HepG2 (cell line): ENCODE measurements at regions not wholly inside any gene's neighbourhood (a gene's known extent, or its start where the extent isn't known, plus 50 kb on each side); places are given as distances from the start of the nearest gene placed in this dataset.

ENCODE experiments used
- ATAC-seq: fragments of 200-7000 bp; cut with Tn5 transposase; 3 replicates; pipeline ENCODE4 v1.9.1; 2020; ENCODE audit warnings: mild to moderate bottlenecking, moderate library complexity
- BruUV-seq: library from RNA; stranded (reverse); fragments of 400-500 nt; replicated peaks from 2 replicates; lab custom pipeline; 2021; lab: Mats Ljungman, UMichigan
- CTCF ChIA-PET: fragments of 300-600 bp; formaldehyde crosslinking; extraction: SDS; loops from one replicate; lab custom pipeline; 2021; ENCODE audit warnings: low total read pairs, inconsistent platforms, low intra/inter-chr PET ratio; lab: Yijun Ruan, JAX
- POLR2A ChIA-PET: fragments of 350-600 bp; sonication (Branson Sonifier 250); formaldehyde crosslinking; loops from one replicate; lab custom pipeline; 2020; ENCODE audit warnings: antibody characterized with exemption, inconsistent platforms; lab: Yijun Ruan, JAX
- DNase-seq: peaks from one replicate; pipeline ENCODE4 v3.0.0-alpha.2; 2015; ENCODE audit warnings: low spot score
- FAIRE-seq: peaks from 3 replicates; lab custom pipeline; 2011; peaks lifted over from hg19 to GRCh38; lab: Jason Lieb, UNC
- H2AFZ ChIP-seq: one replicate; pipeline ENCODE4 v1.6.1; 2011; ENCODE audit warnings: low read length, inconsistent platforms
- H3K27ac ChIP-seq: fragments of 300-600 bp; 3 replicates; pipeline ENCODE4 v1.8.0; 2011; ENCODE audit warnings: mixed run types, mild to moderate bottlenecking, mixed read lengths, low read length, inconsistent platforms; ENCODE audit not compliant: insufficient read depth; ENCODE audit errors: extremely low read length
- H3K27me3 ChIP-seq, 2 experiments: fragments of 200-600 bp in 1 of 2; 2 replicates in 1 of 2; 3 replicates in 1 of 2; pipeline versions ENCODE4 v1.6.0 to v1.8.0; 2011; ENCODE audit warnings: low read length in 2 of 2, mild to moderate bottlenecking in 2 of 2, moderate library complexity in 2 of 2, inconsistent platforms in 1 of 2; ENCODE audit not compliant: insufficient read depth in 2 of 2, control insufficient read depth in 1 of 2
- H3K36me3 ChIP-seq, 2 experiments: fragments of 200-600 bp in 1 of 2; replicated peaks in 1 of 2; 2 replicates in 1 of 2; 3 replicates in 1 of 2; pipeline versions ENCODE4 v1.5.1 to v1.8.0; 2011; ENCODE audit warnings: low read length in 2 of 2, inconsistent platforms in 1 of 2; ENCODE audit not compliant: insufficient read depth in 2 of 2, control insufficient read depth in 1 of 2
- H3K4me1 ChIP-seq: 2 replicates; pipeline ENCODE4 v1.5.1; 2012; ENCODE audit warnings: low read length, inconsistent platforms; ENCODE audit not compliant: insufficient read depth
- H3K4me2 ChIP-seq: 2 replicates; pipeline ENCODE4 v1.6.0; 2011; ENCODE audit warnings: low read depth, low read length, inconsistent platforms
- H3K4me3 ChIP-seq, 3 experiments: fragments of 200-600 bp in 1 of 3; sonication (generic), shearing (Covaris generic) in 1 of 3; replicated peaks in 1 of 3; 2 replicates each; pipeline ENCODE4 v1.5.1; 2011 to 2016; ENCODE audit warnings: low read length in 3 of 3, inconsistent platforms in 2 of 3, low read depth in 2 of 3, mild to moderate bottlenecking in 2 of 3, control low read depth in 1 of 3, mixed read lengths in 1 of 3; ENCODE audit not compliant: insufficient read depth in 1 of 3
- H3K79me2 ChIP-seq: one replicate; pipeline ENCODE4 v1.6.1; 2011; ENCODE audit warnings: low read length, inconsistent platforms; ENCODE audit not compliant: insufficient read depth
- H3K9ac ChIP-seq: 2 replicates; pipeline ENCODE4 v1.6.0; 2011; ENCODE audit warnings: mild to moderate bottlenecking, low read depth, low read length, inconsistent platforms; ENCODE audit not compliant: insufficient read depth
- H3K9me3 ChIP-seq: 2 replicates; pipeline ENCODE4 v1.5.1; 2012; ENCODE audit warnings: mild to moderate bottlenecking, low read length
- H4K20me1 ChIP-seq: 2 replicates; pipeline ENCODE4 v1.6.0; 2011; ENCODE audit warnings: inconsistent platforms, mild to moderate bottlenecking, low read length, moderate library complexity; ENCODE audit not compliant: insufficient read depth
- CHD2 ChIP-seq: IDR thresholded peaks from 2 replicates; pipeline ENCODE4 v1.6.1; 2011; ENCODE audit warnings: low read depth, low read length, improper control_type of control experiment
- FOXK2 ChIP-seq: fragments of 450-650 bp; IDR thresholded peaks from 2 replicates; pipeline ENCODE4 v1.6.1; 2016
- HDAC1 ChIP-seq: sonication (generic); formaldehyde crosslinking; IDR thresholded peaks from 2 replicates; pipeline ENCODE4 v1.5.1; 2020; ENCODE audit warnings: mild to moderate bottlenecking, missing genetic modification reagents
- MAX ChIP-seq: IDR thresholded peaks from 2 replicates; pipeline ENCODE4 v1.6.1; 2012; ENCODE audit warnings: inconsistent platforms
- NFYB ChIP-seq: sonication (generic); formaldehyde crosslinking; IDR thresholded peaks from 2 replicates; pipeline ENCODE4 v1.4.0; 2020; ENCODE audit warnings: missing genetic modification reagents
- RFX3 ChIP-seq: IDR thresholded peaks from 2 replicates; pipeline ENCODE4 v1.6.1; 2016; ENCODE audit warnings: missing biosample characterization, missing genetic modification reagents
- USF2 ChIP-seq, 2 experiments: sonication (generic) in 1 of 2; formaldehyde crosslinking in 1 of 2; IDR thresholded peaks; 2 replicates each; pipeline versions ENCODE4 v1.5.1 to v1.6.1; 2011 to 2020; ENCODE audit warnings: borderline replicate concordance in 1 of 2, low read depth in 1 of 2, low read length in 1 of 2, mild to moderate bottlenecking in 1 of 2, missing genetic modification reagents in 1 of 2, moderate library complexity in 1 of 2
- ZFP82 ChIP-seq: sonication (generic); formaldehyde crosslinking; IDR thresholded peaks from 2 replicates; pipeline ENCODE4 v1.5.1; 2020; ENCODE audit warnings: mild to moderate bottlenecking, missing genetic modification reagents, borderline replicate concordance
- ZNF18 ChIP-seq: sonication (generic); formaldehyde crosslinking; IDR thresholded peaks from 2 replicates; pipeline ENCODE4 v1.8.0; 2022; ENCODE audit warnings: mild to moderate bottlenecking, missing genetic modification reagents; ENCODE audit not compliant: insufficient replicate concordance
- ZNF644 ChIP-seq: IDR thresholded peaks from 2 replicates; pipeline ENCODE4 v1.6.1; 2016; ENCODE audit warnings: low read depth
- WGBS: methylation state at CpG from one replicate; pipeline ENCODE4 v1.1.6; 2017; ENCODE audit warnings: low lambda C conversion rate; 5-methylcytosine and 5-hydroxymethylcytosine counted together
- in situ Hi-C: cut with HindIII; loops from 2 replicates; pipeline ENCODE4 v1.10.0; 2017; ENCODE audit warnings: low pct_unique_long_range_greater_than_20kb; ENCODE audit not compliant: extremely low pct_ligation_motif_present
- intact Hi-C: fragments of 100-400 bp; cut with micrococcal nuclease; formaldehyde crosslinking; loops from one replicate; pipeline ENCODE4 v1.10.0; 2022; ENCODE audit not compliant: unreplicated experiment

GRCh38 chr21:33989440-33989839, 73.8 kb upstream of the ATP5PO start:
- Histone ChIP-seq H3K79me2 (no peaks in the 10 kb centered on the region), H3K4me1 (peaks cover 36% of the 10 kb centered on the region), H3K36me3 (no peaks in the 10 kb centered on the region), H3K4me3 (no peak overlapping the region), H3K27me3 (peaks cover 2 to 34% of the 10 kb centered on the region in 2 experiments; a peak in 4 of 5 replicates), H3K9me3 (peaks cover 9% of the 10 kb centered on the region; the same call in 1 of the 2 replicates)
- intact Hi-C loops: no loop called here
- BruUV-seq: no TSS peak
- CTCF ChIA-PET: no interaction called here
- TF ChIP-seq ZNF18 (no peak), RFX3 (CRISPR knock-in tag) (no peak), HDAC1 (no peak)
- TF ChIP-seq, all 625 proteins: peak for 0
- Histone ChIP-seq H3K9ac (no peak overlapping the region), H3K27ac (no peak overlapping the region), H3K4me2 (no peak overlapping the region), H2AFZ (no peak overlapping the region), H4K20me1 (no peaks in the 10 kb centered on the region)
- ATAC-seq: no peak
- no peak for FAIRE-seq
- no peak for DNase-seq
- in situ Hi-C loops: no loop called here
- POLR2A ChIA-PET: no interaction called here
- WGBS: 4% methylated on average over 2 of the region's 2 CpGs

GRCh38 chr21:33988237-33989017, 72.8 kb upstream of the ATP5PO start:
- Histone ChIP-seq H3K9me3 (peaks cover 9% of the 10 kb centered on the region; the same call in 1 of the 2 replicates), H2AFZ (no peak overlapping the region), H3K4me3 (peak overlapping the region in 1 of 3 experiments; percentile 36; a peak in 1 of 6 replicates), H3K9ac (peak overlapping the region; percentile 32; the same call in 1 of the 2 replicates), H3K27ac (no peak overlapping the region), H3K4me2 (peak overlapping the region; percentile 65), H4K20me1 (no peaks in the 10 kb centered on the region), H3K4me1 (peaks cover 38% of the 10 kb centered on the region), H3K27me3 (peaks cover 2 to 36% of the 10 kb centered on the region in 2 experiments; a peak in 4 of 5 replicates), H3K36me3 (no peaks in the 10 kb centered on the region), H3K79me2 (no peaks in the 10 kb centered on the region)
- DNase-seq (no peak), ATAC-seq (peak; percentile 23; the same call in 2 of the 3 replicates), FAIRE-seq (no peak)
- WGBS: 11% methylated on average over 10 of the region's 10 CpGs
- no TSS peak for BruUV-seq
- intact Hi-C loops (no loop called here), in situ Hi-C loops (no loop called here)
- ChIA-PET POLR2A (interaction anchor here (1.8 kb wide), 1 partner anchor 12 kb away, joined by 4 read pairs; no protein-coding TSS in a partner anchor), CTCF (no interaction called here)
- TF ChIP-seq NFYB (CRISPR knock-in tag) (peak; percentile 37; the same call in 1 of the 2 replicates), ZFP82 (CRISPR knock-in tag) (no peak), CHD2 (peak; percentile 69; the same call in 1 of the 2 replicates), FOXK2 (no peak), ZNF644 (CRISPR knock-in tag) (0 out of 2 replicates have a peak, but pooled peaks have one; percentile 44), MAX (peak; percentile 63; the same call in 1 of the 2 replicates), USF2 (IDR thresholded peaks at IDR 0.05; ENCODE audit: low read depth, low read length) (no peak), USF2 (CRISPR knock-in tag; IDR thresholded peaks at IDR 0.05; ENCODE audit: borderline replicate concordance) (peak; percentile 56; the same call in 1 of the 2 replicates)
